PFSK-1 (cell line): ENCODE measurements at regions not wholly inside any gene's neighbourhood (a gene's known extent, or its start where the extent isn't known, plus 50 kb on each side); places are given as distances from the start of the nearest gene placed in this dataset.

Source experiments
- FOXP2 ChIP-seq: optimal IDR thresholded peaks from 2 replicates; pipeline ENCODE3; 2011; ENCODE audit warnings: borderline replicate concordance, control low read depth, inconsistent platforms; ENCODE audit not compliant: insufficient read depth; ENCODE audit errors: extremely low read length, extremely low read depth
- POLR2AphosphoS5 ChIP-seq: IDR thresholded peaks from 2 replicates; pipeline ENCODE4 v1.6.1; 2012; ENCODE audit warnings: low read depth, mild to moderate bottlenecking, control low read depth, low read length, moderate library complexity
- REST ChIP-seq, 2 experiments: IDR thresholded peaks; 2 replicates each; pipeline versions ENCODE4 v1.6.1 to v1.8.0; 2011 to 2012; ENCODE audit warnings: low read depth in 2 of 2, low read length in 2 of 2, control low read depth in 1 of 2, inconsistent platforms in 1 of 2, mild to moderate bottlenecking in 1 of 2, moderate library complexity in 1 of 2; ENCODE audit not compliant: insufficient read depth in 1 of 2
- SIN3A ChIP-seq: IDR thresholded peaks from 2 replicates; pipeline ENCODE4 v1.6.1; 2012; ENCODE audit warnings: mild to moderate bottlenecking, low read length, moderate library complexity, borderline replicate concordance; ENCODE audit not compliant: insufficient read depth
- TAF1 ChIP-seq: IDR thresholded peaks from 2 replicates; pipeline ENCODE4 v1.6.1; 2012; ENCODE audit warnings: low read length, control low read depth, borderline replicate concordance; ENCODE audit not compliant: insufficient read depth

GRCh38 chrX:39772057-39772832 is 325.5 kb downstream of the BCOR start:
- TF ChIP-seq POLR2AphosphoS5 (no peak), SIN3A (no peak), FOXP2 (no peak), TAF1 (no peak), REST (IDR thresholded peaks at IDR 0.05; ENCODE audit: insufficient read depth in 1 of 2, low read depth in 2 of 2, low read length in 2 of 2) (no peak)

- TF ChIP-seq FOXP2: no peak
- no peak for TF ChIP-seq TAF1
- no peak for TF ChIP-seq POLR2AphosphoS5
Observed at GRCh38 chrX:39773150-39773549, 324.6 kb downstream of the BCOR start.

GRCh38 chrX:39773923-39774773 is 323.6 kb downstream of the BCOR start:
- no peak for TF ChIP-seq REST (IDR thresholded peaks at IDR 0.05; ENCODE audit: insufficient read depth in 1 of 2, low read depth in 2 of 2, low read length in 2 of 2)
- TF ChIP-seq TAF1: no peak
- no peak for TF ChIP-seq POLR2AphosphoS5
- no peak for TF ChIP-seq SIN3A
- TF ChIP-seq FOXP2: no peak

GRCh38 chrX:39774774-39775328 is 322.9 kb downstream of the BCOR start:
- TF ChIP-seq REST (IDR thresholded peaks at IDR 0.05; ENCODE audit: insufficient read depth in 1 of 2, low read depth in 2 of 2, low read length in 2 of 2) (no peak), TAF1 (no peak), POLR2AphosphoS5 (no peak), FOXP2 (no peak), SIN3A (no peak)

- TF ChIP-seq POLR2AphosphoS5 (no peak), REST (IDR thresholded peaks at IDR 0.05; ENCODE audit: insufficient read depth in 1 of 2, low read depth in 2 of 2, low read length in 2 of 2) (no peak), FOXP2 (no peak), SIN3A (no peak), TAF1 (no peak)
Observed at GRCh38 chrX:39777623-39778025, 320.1 kb downstream of the BCOR start.
